HG03520 (cell line): ENCODE measurements at regions not wholly inside any gene's neighbourhood (a gene's known extent, or its start where the extent isn't known, plus 50 kb on each side); places are given as distances from the start of the nearest gene placed in this dataset.

ENCODE experiments used
- ATAC-seq: cut with Tn5 transposase; IDR thresholded peaks from one replicate; pipeline ENCODE4 v1.9.1; 2021; ENCODE audit warnings: mild to moderate bottlenecking, moderate library complexity; ENCODE audit not compliant: unreplicated experiment

- no peak for ATAC-seq
Measured at GRCh38 chrX:15191830-15192229, 78.1 kb downstream of the ASB9 start.

- no peak for ATAC-seq
Measured at GRCh38 chrX:15188039-15188438, 81.8 kb downstream of the ASB9 start.

DNA sequence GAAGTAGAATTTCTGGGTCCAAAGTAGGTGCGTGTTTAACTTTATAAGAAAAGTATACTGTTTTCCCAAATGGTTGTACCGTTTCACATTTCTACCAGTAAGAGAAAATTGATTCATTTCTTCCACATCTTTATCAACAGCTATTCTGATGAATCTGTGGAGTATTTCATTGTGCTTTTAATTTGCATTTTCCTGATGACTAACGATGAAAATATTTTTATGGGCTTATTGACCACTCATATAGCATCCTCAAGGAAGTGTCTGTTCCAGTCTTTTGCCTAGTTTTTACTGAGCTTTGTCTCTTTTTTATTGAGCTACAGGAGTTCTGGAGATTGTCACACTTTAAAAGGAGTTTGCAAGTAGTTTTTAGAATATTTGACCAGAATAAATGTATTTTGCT lies 92.6 kb downstream of the ASB9 start:
- no peak for ATAC-seq

DNA sequence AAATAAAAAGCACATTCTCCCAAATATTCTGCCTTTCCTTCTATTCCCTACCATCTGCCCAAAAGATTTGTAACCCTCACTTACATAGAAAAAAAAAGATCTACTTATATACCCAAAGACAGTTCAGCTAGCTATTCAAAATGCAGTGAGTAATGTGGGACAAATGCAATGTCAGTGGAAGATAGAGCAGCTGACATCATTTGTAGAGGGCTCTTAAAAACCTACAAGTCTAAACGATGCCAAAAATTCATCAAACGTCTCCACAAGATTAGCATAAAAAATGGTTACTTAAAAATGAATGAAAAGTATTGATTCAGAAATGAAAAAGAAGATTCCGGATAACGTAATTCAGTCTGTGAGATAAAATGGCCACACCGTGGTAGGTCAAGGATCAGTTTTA lies 96.5 kb downstream of the ASB9 start:
- no peak for ATAC-seq

- no peak for ATAC-seq
Measured at GRCh38 chrX:15170927-15171326, 99.0 kb downstream of the ASB9 start.

DNA sequence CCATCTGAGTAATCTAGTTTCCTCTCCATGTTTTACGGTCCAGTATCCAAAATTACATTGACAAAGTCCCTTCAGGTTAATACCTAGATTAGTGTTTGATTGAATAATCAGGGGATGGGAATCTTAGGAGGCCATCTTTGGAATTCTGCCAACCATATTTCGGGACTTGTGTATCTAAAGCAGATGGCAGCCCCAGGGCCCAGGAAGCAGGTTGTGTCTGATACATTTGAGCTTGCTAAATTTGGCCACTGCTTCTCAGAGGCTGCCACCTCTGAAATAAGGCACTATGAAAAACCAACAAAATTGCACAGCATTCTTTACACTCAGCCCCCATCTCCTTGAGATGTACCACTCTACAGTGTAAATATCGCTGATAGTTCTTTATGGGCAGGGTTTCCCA lies 102.1 kb downstream of the ASB9 start:
- no peak for ATAC-seq

- no peak for ATAC-seq
Measured at GRCh38 chrX:15165832-15166231, 104.1 kb downstream of the ASB9 start.

DNA sequence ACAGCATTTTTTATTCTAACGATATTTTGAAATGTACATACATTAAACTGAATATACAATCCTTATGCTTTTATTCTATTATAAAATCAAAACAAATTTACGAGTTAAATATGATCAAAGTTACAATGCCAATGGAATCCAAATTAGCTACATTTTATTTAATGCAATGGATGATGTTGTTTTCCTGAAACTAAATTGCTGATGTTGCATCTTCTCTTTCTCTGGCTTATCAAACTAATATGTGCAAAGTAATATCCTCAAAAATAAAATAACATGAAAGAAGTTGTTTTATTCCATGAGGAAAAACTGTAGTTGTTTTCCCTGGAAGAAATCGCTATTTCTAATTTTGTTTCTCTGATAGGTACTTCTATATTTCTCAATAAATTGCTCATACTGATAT lies 106.8 kb downstream of the ASB9 start:
- no peak for ATAC-seq

- ATAC-seq, result no peak
Measured at GRCh38 chrX:15160558-15161095, 109.3 kb downstream of the ASB9 start.

DNA sequence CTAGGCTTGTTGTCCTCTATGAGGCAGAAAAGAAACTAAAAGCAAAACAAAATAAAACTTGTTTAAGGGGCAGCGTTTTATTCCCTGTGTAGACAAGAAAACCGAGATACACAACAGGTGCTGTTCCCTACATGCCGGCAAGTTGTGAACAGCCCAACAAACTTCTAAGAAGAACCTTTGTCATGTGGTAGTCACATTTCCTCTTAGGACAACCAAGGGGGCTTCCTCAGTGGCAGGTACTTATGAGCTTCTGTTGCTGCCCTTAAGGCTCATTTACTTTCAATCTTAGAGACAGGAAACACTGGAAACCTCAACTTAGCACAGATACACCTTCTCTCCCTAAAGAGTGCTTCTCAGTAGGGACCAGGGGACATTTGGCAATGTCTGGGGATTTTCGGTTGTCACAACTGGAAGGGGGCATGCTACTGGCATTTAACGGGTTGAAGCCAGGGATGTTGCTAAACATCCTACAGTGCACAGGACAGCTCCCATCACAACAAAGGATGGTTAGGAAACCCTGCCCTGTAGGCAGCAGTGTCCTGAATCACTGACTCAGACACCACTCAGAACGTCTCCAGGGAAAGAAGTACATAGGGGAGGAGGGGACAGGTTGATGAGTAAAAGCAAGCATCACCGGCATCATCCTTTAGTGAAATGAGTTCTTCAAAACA lies 111.0 kb downstream of the ASB9 start:
- peak; percentile 59 for ATAC-seq

GRCh38 chrX:15158350-15158735 lies 111.5 kb downstream of the ASB9 start:
- ATAC-seq, result no peak

DNA sequence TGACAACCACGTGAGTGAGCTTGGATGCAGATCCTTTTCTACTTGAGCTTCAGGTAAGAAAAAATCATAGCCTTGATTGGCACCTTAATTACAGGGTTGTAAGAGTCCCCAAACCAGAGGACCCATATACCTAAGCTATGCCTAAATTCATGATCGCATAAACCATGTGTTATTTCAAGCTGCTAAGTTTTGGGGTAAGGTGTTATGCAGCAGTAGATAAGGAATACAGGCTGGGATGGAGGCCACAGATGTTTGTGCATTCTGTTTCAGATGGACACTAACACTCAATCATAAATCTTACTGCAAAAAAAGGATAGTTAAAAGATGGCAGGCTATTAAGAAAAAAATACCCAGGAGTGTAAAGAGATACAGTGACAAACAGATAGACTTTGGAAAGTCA lies 112.3 kb downstream of the ASB9 start:
- no peak for ATAC-seq

DNA sequence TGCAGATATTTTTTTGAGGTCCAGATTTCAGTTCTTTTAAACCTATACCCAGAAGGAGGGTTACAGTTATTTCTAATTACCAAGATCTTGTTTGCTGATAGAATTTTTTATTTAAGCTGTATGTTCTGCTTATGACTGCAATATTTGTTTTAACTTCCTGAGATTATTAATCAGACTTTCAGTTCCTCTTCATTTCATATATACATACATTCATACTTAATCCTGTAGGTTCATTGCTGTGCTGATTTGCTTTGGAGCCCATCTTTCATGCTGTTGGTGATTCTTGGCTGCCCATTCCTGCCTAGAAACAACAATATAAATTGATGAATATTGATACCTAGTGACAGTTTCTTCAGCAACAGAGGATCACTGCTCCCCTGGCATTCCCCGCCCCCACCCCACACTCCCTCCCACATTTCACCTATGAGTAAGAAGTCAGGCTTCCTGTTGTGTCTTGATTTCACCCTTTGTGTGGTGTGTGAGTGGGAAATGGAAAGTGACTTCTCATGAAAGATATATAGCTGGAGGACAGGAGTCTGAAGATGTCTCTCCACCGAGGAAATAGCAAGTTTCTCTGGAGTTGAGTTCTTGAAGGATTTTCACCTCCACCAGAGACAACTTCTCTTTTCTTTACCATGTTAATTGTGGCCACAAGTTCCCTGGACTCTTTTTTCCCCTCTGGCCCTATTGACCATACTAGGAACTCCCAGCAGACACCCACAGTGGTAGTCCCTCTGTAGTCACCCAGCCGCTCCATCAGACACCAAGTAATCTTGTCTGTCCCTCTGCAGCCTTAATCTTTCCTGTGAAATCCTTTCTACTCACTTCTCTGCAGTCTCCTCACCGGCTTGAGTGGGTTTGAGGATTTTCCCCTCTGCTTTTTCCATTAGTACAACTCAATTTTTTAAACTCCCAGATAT lies 118.4 kb downstream of the ASB9 start:
- peak; percentile 71 for ATAC-seq

GRCh38 chrX:15150586-15150985 lies 119.3 kb downstream of the ASB9 start:
- ATAC-seq, result no peak

DNA sequence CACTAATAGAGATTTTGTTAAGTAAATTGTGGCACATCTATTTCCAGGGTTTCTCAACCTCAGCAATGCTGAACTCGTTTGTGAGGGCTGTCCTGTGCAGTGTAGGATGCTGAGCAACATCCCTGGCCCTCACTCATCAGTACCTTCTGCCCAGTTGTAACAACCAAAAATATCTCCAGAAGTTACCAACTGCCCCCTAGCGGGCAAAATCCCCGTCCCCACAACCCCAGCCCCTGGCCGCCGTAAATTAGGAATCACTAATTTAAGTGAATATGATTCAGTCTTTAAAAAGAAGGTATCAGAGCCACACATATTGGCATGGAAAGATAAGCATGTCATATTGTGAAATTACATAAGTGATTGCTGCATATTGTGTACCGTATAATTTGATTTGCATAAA lies 123.4 kb downstream of the ASB9 start:
- ATAC-seq, result no peak

- ATAC-seq, result no peak
Measured at GRCh38 chrX:15143825-15144121, 126.1 kb downstream of the ASB9 start.

- ATAC-seq, result peak; percentile 84
Measured at GRCh38 chrX:15143050-15143824, 126.6 kb downstream of the ASB9 start.

GRCh38 chrX:15142084-15142715 lies 127.7 kb downstream of the ASB9 start:
- ATAC-seq, result no peak

DNA sequence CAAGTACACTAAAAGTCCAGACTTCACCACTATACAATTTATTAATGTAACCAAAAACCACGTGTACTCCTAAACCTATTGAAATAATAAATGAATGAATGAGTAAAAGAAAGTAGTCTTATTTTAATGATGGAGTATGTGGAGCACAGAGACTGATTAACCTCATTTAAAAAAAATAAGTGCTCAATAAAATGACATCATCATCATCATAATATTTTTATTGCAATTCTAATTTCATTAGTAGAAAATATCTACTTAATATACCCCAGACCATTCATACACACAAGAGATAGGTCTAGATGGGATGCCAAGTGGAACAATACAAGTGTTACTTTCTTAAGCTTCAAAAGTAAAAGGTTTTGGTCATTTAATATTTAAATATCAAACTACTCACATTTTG lies 133.1 kb downstream of the ASB9 start:
- no peak for ATAC-seq

- no peak for ATAC-seq
Measured at GRCh38 chrX:15129412-15129811, 140.5 kb downstream of the ASB9 start.

DNA sequence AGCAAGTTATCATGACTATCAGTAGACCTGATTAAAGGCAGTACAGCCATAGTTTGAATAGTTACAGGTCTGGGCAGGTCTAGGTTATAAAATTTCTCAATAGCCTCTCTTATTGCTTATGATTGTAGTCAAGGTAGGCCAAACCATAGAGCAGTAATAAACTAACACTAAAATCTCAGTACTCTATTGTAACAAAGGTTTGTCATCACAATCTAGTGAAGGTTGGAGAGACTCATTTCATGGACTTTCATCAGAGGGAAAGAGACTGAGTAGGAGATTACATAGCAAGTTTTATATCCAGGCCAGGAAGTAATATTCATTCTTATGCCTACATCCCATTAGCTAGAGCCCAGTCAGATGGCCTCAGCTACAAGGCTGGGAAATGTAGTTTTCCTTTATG lies 141.0 kb downstream of the ASB9 start:
- ATAC-seq, result no peak
